ENCODE measurements at regions not wholly inside any gene's neighbourhood (a gene's known extent, or its start where the extent isn't known, plus 50 kb on each side); places are given as distances from the start of the nearest gene placed in this dataset.
"Not testable (repeated sequence)": the region's sequence is repeated elsewhere in the genome, so short reads cannot be mapped to it uniquely, and the experiment has no call there.

GRCh38 chr5:90329911-90330310 lies 79.6 kb downstream of the CETN3 start:
- Histone ChIP-seq H3K79me2 (ENCODE audit: insufficient read depth) (no peaks in the 10 kb centered on the region), H3K4me1 (ENCODE audit: insufficient read depth) (no peaks in the 10 kb centered on the region), H3F3A (ENCODE audit: insufficient read depth) (no peaks in the 10 kb centered on the region), H2AFZ (no peak overlapping the region), H3K4me3 (no peak overlapping the region), H3K27ac (no peak overlapping the region), H3K9ac (no peak overlapping the region), H3K9me3 (ENCODE audit: low read depth) (no peaks in the 10 kb centered on the region), H3K9me2 (ENCODE audit: insufficient read depth) (no peaks in the 10 kb centered on the region), H3K36me3 (ENCODE audit: low read depth) (no peaks in the 10 kb centered on the region), H3K4me2 (ENCODE audit: unreplicated experiment) (no peak overlapping the region), H4K20me1 (ENCODE audit: insufficient read depth) (no peaks in the 10 kb centered on the region), H3K27me3 (replicated peaks; ENCODE audit: insufficient read depth) (no peaks in the 10 kb centered on the region)
- 21 to 36% methylated on average over 1 of the region's 1 CpG for WGBS, 2 experiments (ENCODE audit: low coverage in 1 of 2, low lambda C conversion rate in 2 of 2, missing lambda C conversion rate in 2 of 2)
- in situ Hi-C loops (cut with MboI): no loop called here
- TF ChIP-seq EZH2 (IDR thresholded peaks at IDR 0.05; ENCODE audit: insufficient read depth, poor library complexity, severe bottlenecking): no peak
- TF ChIP-seq EZH2phosphoT487 (IDR thresholded peaks at IDR 0.05; ENCODE audit: insufficient read depth, low read depth): no peak
- DNase-seq: no peak

GRCh38 chr5:90326995-90327394 lies 82.6 kb downstream of the CETN3 start:
- Histone ChIP-seq H4K20me1 (ENCODE audit: insufficient read depth) (no peaks in the 10 kb centered on the region), H3K27ac (no peak overlapping the region), H3F3A (ENCODE audit: insufficient read depth) (no peaks in the 10 kb centered on the region), H3K4me2 (ENCODE audit: unreplicated experiment) (no peak overlapping the region), H3K79me2 (ENCODE audit: insufficient read depth) (no peaks in the 10 kb centered on the region), H3K9me3 (ENCODE audit: low read depth) (no peaks in the 10 kb centered on the region), H3K4me3 (no peak overlapping the region), H3K9ac (no peak overlapping the region), H3K9me2 (ENCODE audit: insufficient read depth) (no peaks in the 10 kb centered on the region), H3K27me3 (replicated peaks; ENCODE audit: insufficient read depth) (no peaks in the 10 kb centered on the region), H2AFZ (no peak overlapping the region), H3K4me1 (ENCODE audit: insufficient read depth) (no peaks in the 10 kb centered on the region), H3K36me3 (ENCODE audit: low read depth) (no peaks in the 10 kb centered on the region)
- TF ChIP-seq EZH2 (IDR thresholded peaks at IDR 0.05; ENCODE audit: insufficient read depth, poor library complexity, severe bottlenecking): no peak
- no peak for TF ChIP-seq EZH2phosphoT487 (IDR thresholded peaks at IDR 0.05; ENCODE audit: insufficient read depth, low read depth)
- in situ Hi-C loops (cut with MboI): no loop called here
- no peak for DNase-seq
- 50 to 53% methylated on average over 7 of the region's 7 CpGs for WGBS, 2 experiments (ENCODE audit: low coverage in 1 of 2, low lambda C conversion rate in 2 of 2, missing lambda C conversion rate in 2 of 2)

GRCh38 chr5:90325093-90325492 lies 84.5 kb downstream of the CETN3 start:
- no peak overlapping the region for H3K4me2 ChIP-seq (ENCODE audit: unreplicated experiment)
- no peaks in the 10 kb centered on the region for H3K36me3 ChIP-seq (ENCODE audit: low read depth)
- H4K20me1 ChIP-seq (ENCODE audit: insufficient read depth): no peaks in the 10 kb centered on the region
- no peaks in the 10 kb centered on the region for H3K79me2 ChIP-seq (ENCODE audit: insufficient read depth)
- no peak overlapping the region for H2AFZ ChIP-seq
- no peaks in the 10 kb centered on the region for H3F3A ChIP-seq (ENCODE audit: insufficient read depth)
- no peaks in the 10 kb centered on the region for H3K9me2 ChIP-seq (ENCODE audit: insufficient read depth)
- no peak overlapping the region for H3K27ac ChIP-seq
- DNase-seq: no peak
- no peaks in the 10 kb centered on the region for H3K4me1 ChIP-seq (ENCODE audit: insufficient read depth)
- H3K27me3 ChIP-seq (replicated peaks; ENCODE audit: insufficient read depth): no peaks in the 10 kb centered on the region
- in situ Hi-C loops (cut with MboI): no loop called here
- H3K9me3 ChIP-seq (ENCODE audit: low read depth): no peaks in the 10 kb centered on the region
- no peak overlapping the region for H3K4me3 ChIP-seq
- no peak for TF ChIP-seq EZH2 (IDR thresholded peaks at IDR 0.05; ENCODE audit: insufficient read depth, poor library complexity, severe bottlenecking)
- TF ChIP-seq EZH2phosphoT487 (IDR thresholded peaks at IDR 0.05; ENCODE audit: insufficient read depth, low read depth): no peak
- no peak overlapping the region for H3K9ac ChIP-seq
- WGBS, 2 experiments (ENCODE audit: low coverage in 1 of 2, low lambda C conversion rate in 2 of 2, missing lambda C conversion rate in 2 of 2): 9 to 33% methylated on average over 1 of the region's 1 CpG

GRCh38 chr5:90320348-90320747 lies 89.2 kb downstream of the CETN3 start:
- H3K27me3 ChIP-seq (replicated peaks; ENCODE audit: insufficient read depth); H3K27ac ChIP-seq; H3K9ac ChIP-seq; H3K9me2 ChIP-seq (ENCODE audit: insufficient read depth); in situ Hi-C loops (cut with MboI); H3K9me3 ChIP-seq (ENCODE audit: low read depth); H4K20me1 ChIP-seq (ENCODE audit: insufficient read depth); DNase-seq; H3K4me1 ChIP-seq (ENCODE audit: insufficient read depth); H3F3A ChIP-seq (ENCODE audit: insufficient read depth); H3K4me3 ChIP-seq; H3K4me2 ChIP-seq (ENCODE audit: unreplicated experiment); H3K36me3 ChIP-seq (ENCODE audit: low read depth); H2AFZ ChIP-seq; H3K79me2 ChIP-seq (ENCODE audit: insufficient read depth): not testable (repeated sequence)

- in situ Hi-C loops (cut with MboI): no loop called here
- Histone ChIP-seq H3K4me2 (ENCODE audit: unreplicated experiment) (no peak overlapping the region), H3K79me2 (ENCODE audit: insufficient read depth) (no peaks in the 10 kb centered on the region), H3F3A (ENCODE audit: insufficient read depth) (no peaks in the 10 kb centered on the region), H3K9me3 (ENCODE audit: low read depth) (no peaks in the 10 kb centered on the region), H4K20me1 (ENCODE audit: insufficient read depth) (no peaks in the 10 kb centered on the region), H3K4me3 (no peak overlapping the region), H3K4me1 (ENCODE audit: insufficient read depth) (no peaks in the 10 kb centered on the region), H3K9ac (no peak overlapping the region), H3K27ac (no peak overlapping the region), H3K27me3 (replicated peaks; ENCODE audit: insufficient read depth) (no peaks in the 10 kb centered on the region), H3K36me3 (ENCODE audit: low read depth) (no peaks in the 10 kb centered on the region), H2AFZ (no peak overlapping the region), H3K9me2 (ENCODE audit: insufficient read depth) (no peaks in the 10 kb centered on the region)
- no peak for DNase-seq
- 54 to 74% methylated on average over 2 of the region's 2 CpGs for WGBS, 2 experiments (ENCODE audit: low coverage in 1 of 2, low lambda C conversion rate in 2 of 2, missing lambda C conversion rate in 2 of 2)
- TF ChIP-seq EZH2 (IDR thresholded peaks at IDR 0.05; ENCODE audit: insufficient read depth, poor library complexity, severe bottlenecking): no peak
- no peak for TF ChIP-seq EZH2phosphoT487 (IDR thresholded peaks at IDR 0.05; ENCODE audit: insufficient read depth, low read depth)
These were observed 97.5 kb downstream of the CETN3 start for GRCh38 chr5:90312027-90312426.
